ENCODE measurements at regions not wholly inside any gene's neighbourhood (a gene's known extent, or its start where the extent isn't known, plus 50 kb on each side); places are given as distances from the start of the nearest gene placed in this dataset.

- Histone ChIP-seq H3K9ac (ENCODE audit: low read length) (no peak overlapping the region), H3K4me1 (ENCODE audit: low read length) (no peaks in the 10 kb centered on the region), H3K27ac (ENCODE audit: low read length) (no peak overlapping the region), H3K79me2 (ENCODE audit: low read length) (no peaks in the 10 kb centered on the region), H3K9me2 (replicated peaks; ENCODE audit: insufficient read depth, low read length) (no peaks in the 10 kb centered on the region), H3K4me2 (ENCODE audit: low read depth, low read length) (no peak overlapping the region), H3K9me3 (replicated peaks; ENCODE audit: insufficient read depth, low read length) (no peaks in the 10 kb centered on the region), H4K20me1 (ENCODE audit: insufficient read depth, low read length) (no peaks in the 10 kb centered on the region), H3K27me3 (replicated peaks; ENCODE audit: insufficient read depth, low read length) (no peaks in the 10 kb centered on the region), H3K4me3 (ENCODE audit: low read length) (no peak overlapping the region), H2AFZ (ENCODE audit: low read length) (no peak overlapping the region), H3F3A (ENCODE audit: insufficient read depth, low read length) (no peaks in the 10 kb centered on the region), H3K36me3 (replicated peaks; ENCODE audit: insufficient read depth, low read length) (no peaks in the 10 kb centered on the region)
- TF ChIP-seq EZH2 (optimal IDR thresholded peaks at IDR 0.05; ENCODE audit: low read depth, low read length) (no peak), CTCF (IDR thresholded peaks at IDR 0.05; ENCODE audit: low read length) (no peak), EZH2phosphoT487 (IDR thresholded peaks at IDR 0.05; ENCODE audit: low read length) (no peak)
- no peak for DNase-seq
Measured at GRCh38 chr4:23728971-23729370, 160.9 kb downstream of the PPARGC1A start.

- Histone ChIP-seq H4K20me1 (ENCODE audit: insufficient read depth, low read length) (no peaks in the 10 kb centered on the region), H3K27me3 (replicated peaks; ENCODE audit: insufficient read depth, low read length) (no peaks in the 10 kb centered on the region), H3K4me2 (ENCODE audit: low read depth, low read length) (no peak overlapping the region), H3K4me3 (ENCODE audit: low read length) (no peak overlapping the region), H3K9me3 (replicated peaks; ENCODE audit: insufficient read depth, low read length) (no peaks in the 10 kb centered on the region), H2AFZ (ENCODE audit: low read length) (no peak overlapping the region), H3K79me2 (ENCODE audit: low read length) (no peaks in the 10 kb centered on the region), H3F3A (ENCODE audit: insufficient read depth, low read length) (no peaks in the 10 kb centered on the region), H3K9ac (ENCODE audit: low read length) (no peak overlapping the region), H3K27ac (ENCODE audit: low read length) (no peak overlapping the region), H3K4me1 (ENCODE audit: low read length) (no peaks in the 10 kb centered on the region), H3K36me3 (replicated peaks; ENCODE audit: insufficient read depth, low read length) (no peaks in the 10 kb centered on the region), H3K9me2 (replicated peaks; ENCODE audit: insufficient read depth, low read length) (no peaks in the 10 kb centered on the region)
- TF ChIP-seq EZH2phosphoT487 (IDR thresholded peaks at IDR 0.05; ENCODE audit: low read length) (no peak), EZH2 (optimal IDR thresholded peaks at IDR 0.05; ENCODE audit: low read depth, low read length) (no peak), CTCF (IDR thresholded peaks at IDR 0.05; ENCODE audit: low read length) (no peak)
- no peak for DNase-seq
Measured at GRCh38 chr4:23728393-23728792, 161.5 kb downstream of the PPARGC1A start.

- no peak overlapping the region for H3K27ac ChIP-seq (ENCODE audit: low read length)
- H3K79me2 ChIP-seq (ENCODE audit: low read length) = no peaks in the 10 kb centered on the region
- no peaks in the 10 kb centered on the region for H3K9me2 ChIP-seq (replicated peaks; ENCODE audit: insufficient read depth, low read length)
- no peaks in the 10 kb centered on the region for H3K4me1 ChIP-seq (ENCODE audit: low read length)
- H3F3A ChIP-seq (ENCODE audit: insufficient read depth, low read length) = no peaks in the 10 kb centered on the region
- no peak overlapping the region for H3K4me3 ChIP-seq (ENCODE audit: low read length)
- no peak for TF ChIP-seq EZH2phosphoT487 (IDR thresholded peaks at IDR 0.05; ENCODE audit: low read length)
- H3K27me3 ChIP-seq (replicated peaks; ENCODE audit: insufficient read depth, low read length) = no peaks in the 10 kb centered on the region
- H3K9me3 ChIP-seq (replicated peaks; ENCODE audit: insufficient read depth, low read length) = no peaks in the 10 kb centered on the region
- DNase-seq = no peak
- no peaks in the 10 kb centered on the region for H3K36me3 ChIP-seq (replicated peaks; ENCODE audit: insufficient read depth, low read length)
- H2AFZ ChIP-seq (ENCODE audit: low read length) = no peak overlapping the region
- H3K9ac ChIP-seq (ENCODE audit: low read length) = no peak overlapping the region
- no peaks in the 10 kb centered on the region for H4K20me1 ChIP-seq (ENCODE audit: insufficient read depth, low read length)
- no peak overlapping the region for H3K4me2 ChIP-seq (ENCODE audit: low read depth, low read length)
Measured at GRCh38 chr4:23720556-23720955, 169.3 kb downstream of the PPARGC1A start.

- no peak for DNase-seq
- Histone ChIP-seq H3K27ac (ENCODE audit: low read length) (no peak overlapping the region), H2AFZ (ENCODE audit: low read length) (no peak overlapping the region), H3K4me1 (ENCODE audit: low read length) (no peaks in the 10 kb centered on the region), H3K9ac (ENCODE audit: low read length) (no peak overlapping the region), H3K9me2 (replicated peaks; ENCODE audit: insufficient read depth, low read length) (no peaks in the 10 kb centered on the region), H3F3A (ENCODE audit: insufficient read depth, low read length) (no peaks in the 10 kb centered on the region), H3K36me3 (replicated peaks; ENCODE audit: insufficient read depth, low read length) (no peaks in the 10 kb centered on the region), H3K4me2 (ENCODE audit: low read depth, low read length) (no peak overlapping the region), H3K9me3 (replicated peaks; ENCODE audit: insufficient read depth, low read length) (no peaks in the 10 kb centered on the region), H3K4me3 (ENCODE audit: low read length) (no peak overlapping the region), H3K27me3 (replicated peaks; ENCODE audit: insufficient read depth, low read length) (no peaks in the 10 kb centered on the region), H3K79me2 (ENCODE audit: low read length) (no peaks in the 10 kb centered on the region), H4K20me1 (ENCODE audit: insufficient read depth, low read length) (no peaks in the 10 kb centered on the region)
- TF ChIP-seq CTCF (IDR thresholded peaks at IDR 0.05; ENCODE audit: low read length) = no peak
- TF ChIP-seq EZH2 (optimal IDR thresholded peaks at IDR 0.05; ENCODE audit: low read depth, low read length) = no peak
- TF ChIP-seq EZH2phosphoT487 (IDR thresholded peaks at IDR 0.05; ENCODE audit: low read length) = no peak
Measured at GRCh38 chr4:23718435-23718834, 171.4 kb downstream of the PPARGC1A start.
